Spleen (tissue), 11 donors: ENCODE measurements at regions not wholly inside any gene's neighbourhood (a gene's known extent, or its start where the extent isn't known, plus 50 kb on each side); places are given as distances from the start of the nearest gene placed in this dataset.

ENCODE experiments used
- DNase-seq: peaks from one replicate; pipeline ENCODE4 v3.0.0-alpha.2; 2020
- H3K27ac ChIP-seq, 8 donors: fragments of 200-600 bp; sonication (generic) in 7 of 8; 1 replicate in 4 of 8; 2 replicates in 4 of 8; pipeline versions ENCODE4 v1.5.0 to v1.8.0; 2016 to 2021; ENCODE audit warnings: inconsistent platforms in 4 of 8, mild to moderate bottlenecking in 4 of 8, moderate library complexity in 1 of 8
- H3K27me3 ChIP-seq, 7 donors: fragments of 200-600 bp; sonication (generic) in 6 of 7; replicated peaks in 1 of 7; 1 replicate in 4 of 7; 2 replicates in 3 of 7; pipeline versions ENCODE4 v1.5.0 to v1.8.0; 2016 to 2021; ENCODE audit warnings: inconsistent platforms in 3 of 7, mild to moderate bottlenecking in 1 of 7
- H3K36me3 ChIP-seq, 6 donors: fragments of 200-600 bp; sonication (generic) in 5 of 6; 1 replicate in 4 of 6; 2 replicates in 2 of 6; pipeline versions ENCODE4 v1.5.0 to v1.8.0; 2016 to 2021; ENCODE audit warnings: inconsistent platforms in 2 of 6
- H3K4me1 ChIP-seq, 6 donors: fragments of 200-600 bp; sonication (generic) in 5 of 6; 1 replicate in 3 of 6; 2 replicates in 3 of 6; pipeline versions ENCODE4 v1.5.0 to v1.8.0; 2016 to 2021; ENCODE audit warnings: inconsistent platforms in 3 of 6
- H3K4me3 ChIP-seq, 8 donors: fragments of 200-600 bp; sonication (generic) in 7 of 8; 1 replicate in 4 of 8; 2 replicates in 4 of 8; pipeline versions ENCODE4 v1.5.0 to v1.8.0; 2016 to 2021; ENCODE audit warnings: inconsistent platforms in 4 of 8, mild to moderate bottlenecking in 4 of 8, moderate library complexity in 2 of 8
- H3K9me3 ChIP-seq, 8 donors: fragments of 200-600 bp; sonication (generic) in 7 of 8; 1 replicate in 4 of 8; 2 replicates in 4 of 8; pipeline versions ENCODE4 v1.5.0 to v1.8.0; 2016 to 2021; ENCODE audit warnings: inconsistent platforms in 4 of 8
- POLR2A ChIP-seq, 3 donors: fragments of 450-650 bp; IDR thresholded peaks; one replicate each; pipeline ENCODE4 v1.5.1; 2017; ENCODE audit warnings: antibody characterized with exemption in 3 of 3, mild to moderate bottlenecking in 1 of 3
- POLR2AphosphoS5 ChIP-seq, 3 donors: sonication (generic); formaldehyde crosslinking; IDR thresholded peaks; one replicate each; pipeline ENCODE4 v1.5.1; 2017; ENCODE audit warnings: antibody characterized with exemption in 3 of 3
- WGBS, 5 donors: extraction: QIAGEN DNeasy Blood & Tissue Kit in 3 of 5; methylation state at CpG; one replicate each; pipeline versions ENCODE4 v1.1.5 to v1.1.7; 2013 to 2018; 5-methylcytosine and 5-hydroxymethylcytosine counted together
- intact Hi-C: fragments of 100-400 bp; cut with DNase I; formaldehyde crosslinking; loops from one replicate; pipeline ENCODE4 v1.15.0; 2023; ENCODE audit warnings: low total_unique reads
- TF ChIP-seq, protein P1 (sequence below), 11 experiments: fragments of 200-600 bp in 7 of 11; fragments of 450-650 bp in 4 of 11; sonication (generic) in 4 of 11; IDR thresholded peaks in 8 of 11; conservative IDR thresholded peaks in 3 of 11; 1 replicate in 7 of 11; 2 replicates in 4 of 11; pipeline versions ENCODE4 v1.4.0 to v1.8.0; 2016 to 2021; ENCODE audit warnings: antibody characterized with exemption in 11 of 11, inconsistent platforms in 4 of 11, mild to moderate bottlenecking in 1 of 11
- donor health status: healthy with polysubstance abuse.
- donor health status: DM: no; HTN: no; CAD: no; lungs with moderate emphysema.
- donor health status: DM: no; HTN: no; CAD: no.
- donor health status: Bipolar disorder and iron deficiency.
- donor health status: healthy.
- donor health status: DM: no; HTN: no; CAD: no.
- donor health status: DM: yes; HTN: yes; CAD: no.

GRCh38 chr1:82612986-82613385, 812.3 kb downstream of the ADGRL2 start:
- TF ChIP-seq, protein P1, sequence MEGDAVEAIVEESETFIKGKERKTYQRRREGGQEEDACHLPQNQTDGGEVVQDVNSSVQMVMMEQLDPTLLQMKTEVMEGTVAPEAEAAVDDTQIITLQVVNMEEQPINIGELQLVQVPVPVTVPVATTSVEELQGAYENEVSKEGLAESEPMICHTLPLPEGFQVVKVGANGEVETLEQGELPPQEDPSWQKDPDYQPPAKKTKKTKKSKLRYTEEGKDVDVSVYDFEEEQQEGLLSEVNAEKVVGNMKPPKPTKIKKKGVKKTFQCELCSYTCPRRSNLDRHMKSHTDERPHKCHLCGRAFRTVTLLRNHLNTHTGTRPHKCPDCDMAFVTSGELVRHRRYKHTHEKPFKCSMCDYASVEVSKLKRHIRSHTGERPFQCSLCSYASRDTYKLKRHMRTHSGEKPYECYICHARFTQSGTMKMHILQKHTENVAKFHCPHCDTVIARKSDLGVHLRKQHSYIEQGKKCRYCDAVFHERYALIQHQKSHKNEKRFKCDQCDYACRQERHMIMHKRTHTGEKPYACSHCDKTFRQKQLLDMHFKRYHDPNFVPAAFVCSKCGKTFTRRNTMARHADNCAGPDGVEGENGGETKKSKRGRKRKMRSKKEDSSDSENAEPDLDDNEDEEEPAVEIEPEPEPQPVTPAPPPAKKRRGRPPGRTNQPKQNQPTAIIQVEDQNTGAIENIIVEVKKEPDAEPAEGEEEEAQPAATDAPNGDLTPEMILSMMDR (IDR thresholded peaks at IDR 0.05 in 8 of 11, conservative IDR thresholded peaks at IDR 0.05 in 3 of 11), result no peak
- TF ChIP-seq POLR2AphosphoS5 (IDR thresholded peaks at IDR 0.05) (no peak), POLR2A (IDR thresholded peaks at IDR 0.05) (no peak)
- Histone ChIP-seq H3K4me3 (no peak overlapping the region), H3K4me1 (no peaks in the 10 kb centered on the region), H3K27ac (no peak overlapping the region), H3K27me3 (no peaks in the 10 kb centered on the region), H3K36me3 (no peaks in the 10 kb centered on the region), H3K9me3 (no peaks in the 10 kb centered on the region)
- intact Hi-C loops, result no loop called here
- no peak for DNase-seq
- WGBS, 5 donors, result 47 to 77% (median 60%) methylated on average over 3 of the region's 3 CpGs

- no peaks in the 10 kb centered on the region for H3K27me3 ChIP-seq
- no peaks in the 10 kb centered on the region for H3K36me3 ChIP-seq
- TF ChIP-seq POLR2A (IDR thresholded peaks at IDR 0.05) (no peak), POLR2AphosphoS5 (IDR thresholded peaks at IDR 0.05) (no peak)
- TF ChIP-seq, protein P1 (IDR thresholded peaks at IDR 0.05 in 8 of 11, conservative IDR thresholded peaks at IDR 0.05 in 3 of 11), result no peak
- H3K4me3 ChIP-seq, result no peak overlapping the region
- no peaks in the 10 kb centered on the region for H3K9me3 ChIP-seq
- intact Hi-C loops, result no loop called here
- H3K4me1 ChIP-seq, result no peaks in the 10 kb centered on the region
- no peak overlapping the region for H3K27ac ChIP-seq
- DNase-seq, result no peak
- 90 to 94% (median 93%) methylated on average over 1 of the region's 1 CpG for WGBS, 5 donors
Measured at GRCh38 chr1:82606546-82606945, 805.8 kb downstream of the ADGRL2 start.

DNA sequence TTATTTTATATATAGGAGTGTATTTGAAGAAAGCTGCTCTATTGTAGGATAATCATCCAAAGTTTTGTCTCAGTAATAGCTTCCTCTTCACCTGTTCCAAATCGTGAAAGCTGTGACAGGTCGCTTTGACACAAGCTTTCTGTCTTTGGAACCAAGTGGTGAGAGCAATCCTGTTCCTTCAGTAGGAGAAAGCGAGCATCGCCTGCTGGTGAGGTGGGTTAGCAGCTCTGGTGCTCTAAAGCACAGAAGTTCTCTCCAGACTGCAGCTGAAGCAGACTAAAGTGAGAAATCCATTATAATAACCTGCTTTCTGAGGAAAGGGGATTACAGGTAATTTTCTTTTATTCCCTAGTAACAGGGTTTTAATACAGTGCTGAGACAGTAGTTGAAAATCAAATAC, 803.8 kb downstream of the ADGRL2 start:
- Histone ChIP-seq H3K27ac (no peak overlapping the region), H3K36me3 (no peaks in the 10 kb centered on the region), H3K4me3 (no peak overlapping the region), H3K9me3 (no peaks in the 10 kb centered on the region), H3K4me1 (no peaks in the 10 kb centered on the region), H3K27me3 (no peaks in the 10 kb centered on the region)
- TF ChIP-seq, protein P1 (IDR thresholded peaks at IDR 0.05 in 8 of 11, conservative IDR thresholded peaks at IDR 0.05 in 3 of 11), result no peak
- no peak for TF ChIP-seq POLR2AphosphoS5 (IDR thresholded peaks at IDR 0.05)
- no peak for TF ChIP-seq POLR2A (IDR thresholded peaks at IDR 0.05)
- intact Hi-C loops, result no loop called here
- DNase-seq, result no peak
- WGBS, 5 donors, result 61 to 74% (median 65%) methylated on average over 4 of the region's 4 CpGs

DNA sequence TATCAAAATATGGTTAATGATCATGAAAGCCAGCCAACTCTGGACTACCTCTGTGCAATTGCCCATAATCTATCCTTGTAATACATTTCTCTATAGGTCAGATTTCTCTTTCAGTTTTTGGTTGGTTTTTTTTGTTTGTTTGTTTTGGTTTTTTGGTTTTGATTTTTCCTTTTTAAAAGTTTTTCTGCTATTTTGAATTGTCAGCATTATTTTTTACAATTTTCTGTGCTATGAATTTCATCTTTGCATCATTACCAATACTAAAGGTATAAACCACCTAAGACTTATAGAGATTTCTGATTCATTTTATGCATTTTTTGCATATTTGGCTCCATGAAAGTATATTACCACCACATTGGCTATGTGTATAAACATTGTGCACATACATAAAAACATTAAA, 799.6 kb downstream of the ADGRL2 start:
- H3K9me3 ChIP-seq, result no peaks in the 10 kb centered on the region
- no peak overlapping the region for H3K4me3 ChIP-seq
- no peaks in the 10 kb centered on the region for H3K27me3 ChIP-seq
- no peaks in the 10 kb centered on the region for H3K36me3 ChIP-seq
- peaks cover 0 to 12% (median 0%) of the 10 kb centered on the region in 6 donors for H3K4me1 ChIP-seq
- TF ChIP-seq POLR2A (IDR thresholded peaks at IDR 0.05), result no peak
- TF ChIP-seq, protein P1 (IDR thresholded peaks at IDR 0.05 in 8 of 11, conservative IDR thresholded peaks at IDR 0.05 in 3 of 11), result no peak
- no peak for TF ChIP-seq POLR2AphosphoS5 (IDR thresholded peaks at IDR 0.05)
- H3K27ac ChIP-seq, result no peak overlapping the region
- intact Hi-C loops, result no loop called here
- no peak for DNase-seq
